Lung (tissue), 11 donors: ENCODE measurements at regions not wholly inside any gene's neighbourhood (a gene's known extent, or its start where the extent isn't known, plus 50 kb on each side); places are given as distances from the start of the nearest gene placed in this dataset.

ENCODE experiments used
- ATAC-seq: fragments of 200-7000 bp; cut with Tn5 transposase; one replicate; pipeline ENCODE4 v1.9.1; 2020; ENCODE audit warnings: moderate number of reproducible peaks; ENCODE audit not compliant: insufficient read depth, low FRiP score
- DNase-seq, 3 donors: peaks; one replicate each; pipeline ENCODE4 v3.0.0-alpha.2; 2013 to 2017
- H3K27ac ChIP-seq, 2 donors: one replicate each; pipeline ENCODE4 v1.5.1; 2013; ENCODE audit warnings: mild to moderate bottlenecking in 2 of 2, moderate library complexity in 2 of 2, control low read depth in 1 of 2, inconsistent platforms in 1 of 2, low read depth in 1 of 2, low read length in 1 of 2
- H3K27me3 ChIP-seq, 3 donors: one replicate each; pipeline ENCODE4 v1.5.1; 2013; ENCODE audit warnings: low read length in 2 of 3; ENCODE audit not compliant: control insufficient read depth in 3 of 3, insufficient read depth in 3 of 3
- H3K36me3 ChIP-seq, 4 donors: one replicate each; pipeline ENCODE4 v1.5.1; 2013; ENCODE audit warnings: low read length in 4 of 4, mild to moderate bottlenecking in 1 of 4, moderate library complexity in 1 of 4; ENCODE audit not compliant: control insufficient read depth in 4 of 4, insufficient read depth in 4 of 4
- H3K4me1 ChIP-seq, 5 donors: one replicate each; pipeline ENCODE4 v1.5.1; 2013; ENCODE audit warnings: low read length in 5 of 5, mild to moderate bottlenecking in 2 of 5, moderate library complexity in 1 of 5; ENCODE audit not compliant: control insufficient read depth in 5 of 5, insufficient read depth in 5 of 5
- H3K4me3 ChIP-seq: one replicate; pipeline ENCODE4 v1.5.1; 2013; ENCODE audit warnings: mild to moderate bottlenecking, control low read depth, moderate library complexity
- H3K9ac ChIP-seq, 2 donors: one replicate each; pipeline ENCODE4 v1.5.1; 2013; ENCODE audit warnings: low read length in 2 of 2, control low read depth in 1 of 2; ENCODE audit not compliant: insufficient read depth in 1 of 2
- H3K9me3 ChIP-seq, 4 donors: one replicate each; pipeline ENCODE4 v1.5.1; 2013; ENCODE audit warnings: low read length in 3 of 4, mild to moderate bottlenecking in 1 of 4, moderate library complexity in 1 of 4; ENCODE audit not compliant: control insufficient read depth in 4 of 4, insufficient read depth in 3 of 4
- WGBS, 2 donors: extraction: QIAGEN DNeasy Blood & Tissue Kit; methylation state at CpG; one replicate each; pipeline ENCODE4 v1.1.7; 2013; 5-methylcytosine and 5-hydroxymethylcytosine counted together
- TF ChIP-seq, protein P1 (sequence below): IDR thresholded peaks from 2 replicates; pipeline ENCODE4 v1.5.1; 2012; ENCODE audit warnings: mild to moderate bottlenecking; ENCODE audit errors: control extremely low read depth, extremely low read depth
- donor health status: control.
- donor health status: control.
- donor health status: Bipolar disorder and iron deficiency.
- donor health status: healthy.
- donor health status: DM: yes; HTN: yes; CAD: no.

DNA sequence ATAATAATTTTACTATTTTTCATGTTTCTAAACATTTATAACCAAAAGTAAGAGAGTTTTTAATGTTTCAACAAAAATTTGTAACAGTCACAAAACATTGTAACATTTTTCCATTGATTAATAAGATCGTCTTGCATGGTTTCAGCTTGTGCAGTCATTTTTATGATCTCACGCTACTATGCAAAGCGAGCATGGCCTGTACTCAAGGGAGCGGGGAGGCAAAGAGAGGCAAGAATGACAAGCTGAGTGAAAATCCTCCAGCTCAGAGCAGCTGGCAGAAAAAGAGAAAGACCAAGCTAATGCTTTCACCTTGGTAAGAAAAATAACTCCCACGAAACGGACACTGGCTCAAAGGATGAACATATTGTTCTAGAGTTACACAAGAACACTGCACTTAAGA, 90.0 kb upstream of the SV2C start:
- TF ChIP-seq, protein P1, sequence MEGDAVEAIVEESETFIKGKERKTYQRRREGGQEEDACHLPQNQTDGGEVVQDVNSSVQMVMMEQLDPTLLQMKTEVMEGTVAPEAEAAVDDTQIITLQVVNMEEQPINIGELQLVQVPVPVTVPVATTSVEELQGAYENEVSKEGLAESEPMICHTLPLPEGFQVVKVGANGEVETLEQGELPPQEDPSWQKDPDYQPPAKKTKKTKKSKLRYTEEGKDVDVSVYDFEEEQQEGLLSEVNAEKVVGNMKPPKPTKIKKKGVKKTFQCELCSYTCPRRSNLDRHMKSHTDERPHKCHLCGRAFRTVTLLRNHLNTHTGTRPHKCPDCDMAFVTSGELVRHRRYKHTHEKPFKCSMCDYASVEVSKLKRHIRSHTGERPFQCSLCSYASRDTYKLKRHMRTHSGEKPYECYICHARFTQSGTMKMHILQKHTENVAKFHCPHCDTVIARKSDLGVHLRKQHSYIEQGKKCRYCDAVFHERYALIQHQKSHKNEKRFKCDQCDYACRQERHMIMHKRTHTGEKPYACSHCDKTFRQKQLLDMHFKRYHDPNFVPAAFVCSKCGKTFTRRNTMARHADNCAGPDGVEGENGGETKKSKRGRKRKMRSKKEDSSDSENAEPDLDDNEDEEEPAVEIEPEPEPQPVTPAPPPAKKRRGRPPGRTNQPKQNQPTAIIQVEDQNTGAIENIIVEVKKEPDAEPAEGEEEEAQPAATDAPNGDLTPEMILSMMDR: no peak
- Histone ChIP-seq H3K4me1 (no peaks in the 10 kb centered on the region), H3K27me3 (no peaks in the 10 kb centered on the region), H3K9ac (no peak overlapping the region), H3K36me3 (no peaks in the 10 kb centered on the region), H3K4me3 (no peak overlapping the region), H3K27ac (no peak overlapping the region), H3K9me3 (no peaks in the 10 kb centered on the region)
- DNase-seq (no peak), ATAC-seq (no peak)
- 89 to 93% methylated on average over 6 of the region's 6 CpGs for WGBS, 2 donors

DNA sequence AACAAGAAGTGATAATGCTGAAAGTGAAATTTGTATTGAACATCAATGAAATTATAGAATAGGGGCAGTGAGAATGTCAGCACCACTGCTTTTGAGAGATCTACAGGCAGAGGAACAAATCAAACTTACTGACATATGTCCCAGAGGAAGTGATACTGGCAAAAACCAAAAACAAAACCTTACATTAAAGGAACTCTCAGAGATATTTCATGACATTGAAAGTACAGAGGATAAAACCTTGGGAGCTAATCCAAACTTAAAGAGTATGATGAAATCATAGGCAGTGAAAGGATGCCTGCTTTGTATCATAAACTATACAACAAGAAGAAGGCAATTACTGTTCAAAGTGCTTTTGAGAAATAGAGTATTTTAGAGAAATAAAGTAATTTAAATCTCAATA, 90.4 kb upstream of the SV2C start:
- DNase-seq: no peak
- no peak for ATAC-seq
- Histone ChIP-seq H3K4me3 (no peak overlapping the region), H3K27me3 (no peaks in the 10 kb centered on the region), H3K4me1 (no peaks in the 10 kb centered on the region), H3K27ac (no peak overlapping the region), H3K9me3 (no peaks in the 10 kb centered on the region), H3K36me3 (no peaks in the 10 kb centered on the region), H3K9ac (no peak overlapping the region)
- TF ChIP-seq, protein P1: no peak

- DNase-seq (no peak), ATAC-seq (no peak)
- H3K36me3 ChIP-seq: no peaks in the 10 kb centered on the region
- H3K9ac ChIP-seq: no peak overlapping the region
- no peaks in the 10 kb centered on the region for H3K4me1 ChIP-seq
- 65 to 79% methylated on average over 3 of the region's 3 CpGs for WGBS, 2 donors
- H3K27ac ChIP-seq: no peak overlapping the region
- no peak overlapping the region for H3K4me3 ChIP-seq
- TF ChIP-seq, protein P1: no peak
- H3K9me3 ChIP-seq: no peaks in the 10 kb centered on the region
- peaks cover 0 to 2% (median 0%) of the 10 kb centered on the region in 3 donors for H3K27me3 ChIP-seq
Observed at GRCh38 chr5:75985077-75985476, 98.1 kb upstream of the SV2C start.

- H3K9ac ChIP-seq: no peak overlapping the region
- ATAC-seq (no peak), DNase-seq (no peak)
- no peak overlapping the region for H3K27ac ChIP-seq
- H3K27me3 ChIP-seq: no peaks in the 10 kb centered on the region
- H3K9me3 ChIP-seq: no peaks in the 10 kb centered on the region
- H3K36me3 ChIP-seq: no peaks in the 10 kb centered on the region
- H3K4me1 ChIP-seq: no peaks in the 10 kb centered on the region
- 89 to 90% methylated on average over 5 of the region's 5 CpGs for WGBS, 2 donors
- TF ChIP-seq, protein P1: no peak
- no peak overlapping the region for H3K4me3 ChIP-seq
Observed at GRCh38 chr5:75975496-75975895, 107.7 kb upstream of the SV2C start.
